GM19324 (cell line): ENCODE measurements at regions not wholly inside any gene's neighbourhood (a gene's known extent, or its start where the extent isn't known, plus 50 kb on each side); places are given as distances from the start of the nearest gene placed in this dataset.

Experiments used
- ATAC-seq: cut with Tn5 transposase; IDR thresholded peaks from one replicate; pipeline ENCODE4 v1.9.1; 2021; ENCODE audit warnings: mild to moderate bottlenecking, moderate library complexity; ENCODE audit not compliant: unreplicated experiment, low FRiP score

DNA sequence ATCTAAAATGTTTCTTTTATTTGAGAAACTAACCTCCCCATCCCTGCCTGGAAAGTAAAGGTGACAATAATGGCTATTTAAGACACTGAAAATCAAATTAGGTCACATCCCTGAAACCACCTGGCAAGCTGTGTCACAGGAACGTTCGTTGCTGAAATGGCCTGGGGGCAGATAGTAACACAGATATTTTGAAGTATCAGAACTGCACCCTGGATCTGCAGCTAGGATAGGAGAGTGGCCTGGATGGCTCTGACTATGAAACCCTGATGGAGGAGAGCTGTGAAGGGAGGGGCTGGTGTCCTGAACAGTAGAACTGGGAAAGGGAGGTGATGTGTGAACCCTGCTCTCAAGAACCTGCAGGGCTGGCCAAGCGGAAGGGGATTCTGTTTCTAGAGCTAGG lies 648.3 kb upstream of the CFAP20DC start:
- no peak for ATAC-seq

DNA sequence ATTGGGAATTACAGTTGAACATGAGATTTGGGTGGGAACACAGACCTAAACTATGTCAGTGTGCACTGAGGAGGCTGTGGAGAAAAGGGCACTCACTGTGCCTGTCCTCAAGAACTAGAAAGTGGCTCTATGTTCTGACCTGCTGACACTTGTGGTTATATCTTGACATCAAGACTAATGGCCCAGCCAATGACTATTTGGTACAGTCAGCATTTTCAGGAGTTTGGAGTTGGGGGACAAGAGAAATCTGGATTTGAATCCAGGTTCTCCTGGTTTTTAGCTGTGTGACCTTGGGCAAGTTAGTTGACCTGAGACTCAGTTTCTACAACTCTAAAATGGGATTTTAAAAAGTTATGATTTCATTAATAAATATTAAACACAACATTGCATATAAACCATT lies 647.0 kb upstream of the CFAP20DC start:
- ATAC-seq: no peak

DNA sequence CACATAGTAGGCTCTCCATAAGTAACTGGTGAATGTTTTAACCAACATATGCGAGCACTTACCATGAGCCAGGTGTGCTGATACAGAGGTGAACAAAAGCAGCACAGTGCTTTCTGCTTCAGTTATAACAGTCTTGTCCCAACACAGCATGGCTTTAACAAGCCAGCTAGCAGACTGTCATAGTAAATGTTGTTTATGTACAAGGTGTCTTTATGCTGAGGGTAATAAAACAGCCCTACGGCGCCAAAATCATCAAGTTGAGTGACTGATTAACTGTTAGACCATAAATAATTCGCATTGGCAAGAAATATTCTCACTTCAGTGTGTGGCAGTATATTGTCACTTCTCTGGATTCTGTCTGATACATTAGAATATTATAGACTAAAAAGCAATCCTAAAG lies 646.0 kb upstream of the CFAP20DC start:
- ATAC-seq: no peak

DNA sequence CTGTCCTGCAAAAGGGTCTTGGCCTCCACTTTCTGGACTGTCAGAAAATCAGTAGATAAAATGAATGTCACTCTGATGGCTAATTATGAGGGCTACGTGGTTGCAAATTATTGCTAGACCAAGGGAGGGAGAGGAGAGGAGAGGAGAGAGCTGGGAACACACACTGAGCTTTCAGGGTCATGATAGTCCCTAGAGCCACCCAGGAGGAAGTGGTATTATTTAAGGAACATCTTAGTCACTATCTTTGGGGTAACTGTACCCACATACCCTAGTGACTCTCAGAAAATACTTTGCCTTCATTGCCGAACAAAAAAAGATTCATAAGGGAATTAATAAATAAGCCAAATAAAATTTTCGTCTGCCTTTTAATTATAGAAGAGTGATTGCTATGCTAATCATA lies 642.3 kb upstream of the CFAP20DC start:
- no peak for ATAC-seq

DNA sequence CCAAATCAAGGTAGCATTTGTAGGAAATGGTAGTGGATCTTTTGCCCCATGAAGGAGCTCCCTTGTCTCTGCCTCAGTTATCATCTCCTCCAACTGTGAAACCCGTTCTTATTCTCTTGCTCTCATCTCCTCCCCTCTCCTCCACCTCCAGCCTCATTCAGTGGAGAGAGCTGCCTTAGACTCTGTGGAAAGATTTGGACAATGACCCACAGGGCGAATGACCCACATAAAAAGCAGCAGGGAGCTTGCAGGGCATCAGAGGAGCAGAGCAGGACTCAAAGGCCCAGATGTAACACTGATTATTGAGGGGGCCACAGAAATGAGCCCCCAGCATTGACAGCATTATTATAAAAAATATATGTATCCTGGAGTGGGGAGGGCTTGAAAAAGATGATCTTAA lies 641.1 kb upstream of the CFAP20DC start:
- no peak for ATAC-seq

DNA sequence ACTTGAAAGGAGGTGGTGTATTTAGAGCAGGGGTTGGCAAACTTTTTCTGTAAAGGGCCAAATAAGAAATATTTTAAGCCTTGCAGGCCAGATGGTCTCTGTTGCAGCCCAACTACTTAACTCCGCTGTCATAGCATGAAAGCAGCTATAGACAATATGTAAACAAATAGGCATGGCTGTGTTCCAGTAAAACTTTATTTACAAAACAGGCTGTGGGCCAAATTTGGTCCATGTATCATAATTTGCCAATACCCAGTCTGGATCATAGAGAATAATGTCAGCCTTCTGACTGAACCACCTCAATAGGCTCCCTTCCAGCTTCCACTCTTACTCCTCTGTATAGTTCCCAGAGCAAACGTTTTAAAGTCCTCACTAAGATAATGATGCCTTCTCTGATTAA lies 638.8 kb upstream of the CFAP20DC start:
- ATAC-seq: no peak

DNA sequence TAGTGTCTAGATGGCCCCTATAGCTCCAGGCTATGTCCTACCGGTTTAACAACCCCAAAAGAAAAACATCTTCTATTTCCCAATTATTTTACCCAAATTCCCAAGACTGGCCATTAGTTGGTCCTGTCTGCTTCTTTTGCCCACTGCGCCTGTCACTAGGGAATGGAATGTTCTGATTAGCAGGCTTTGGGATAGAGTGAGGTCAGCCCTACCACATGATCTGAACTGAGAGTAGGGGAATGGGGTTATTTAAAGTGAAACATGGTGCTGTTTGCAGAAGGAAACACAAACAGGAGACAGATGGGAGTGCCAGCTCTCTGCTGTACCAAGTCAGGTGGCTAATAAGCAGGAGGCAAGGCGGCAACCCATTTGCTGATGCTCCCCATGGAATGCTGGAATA lies 635.6 kb upstream of the CFAP20DC start:
- no peak for ATAC-seq

DNA sequence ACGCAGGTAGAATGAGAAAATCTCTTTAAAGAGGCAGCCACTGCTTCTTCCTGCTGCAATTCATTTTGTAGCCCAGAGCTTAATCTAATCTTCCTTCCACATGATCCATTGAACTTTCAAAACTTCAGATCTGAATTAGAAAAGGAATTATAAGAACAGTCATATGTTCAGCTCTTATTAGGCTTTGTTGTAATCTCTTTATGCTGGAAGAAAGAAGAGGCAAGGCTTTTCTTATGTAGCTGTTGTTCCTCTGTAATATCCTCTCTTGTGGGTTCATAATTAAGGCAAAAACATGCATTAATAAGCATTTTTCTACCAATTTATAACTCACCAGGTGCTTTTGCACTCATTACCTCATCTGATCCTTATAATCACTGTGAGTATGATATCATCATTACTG lies 634.9 kb upstream of the CFAP20DC start:
- no peak for ATAC-seq

DNA sequence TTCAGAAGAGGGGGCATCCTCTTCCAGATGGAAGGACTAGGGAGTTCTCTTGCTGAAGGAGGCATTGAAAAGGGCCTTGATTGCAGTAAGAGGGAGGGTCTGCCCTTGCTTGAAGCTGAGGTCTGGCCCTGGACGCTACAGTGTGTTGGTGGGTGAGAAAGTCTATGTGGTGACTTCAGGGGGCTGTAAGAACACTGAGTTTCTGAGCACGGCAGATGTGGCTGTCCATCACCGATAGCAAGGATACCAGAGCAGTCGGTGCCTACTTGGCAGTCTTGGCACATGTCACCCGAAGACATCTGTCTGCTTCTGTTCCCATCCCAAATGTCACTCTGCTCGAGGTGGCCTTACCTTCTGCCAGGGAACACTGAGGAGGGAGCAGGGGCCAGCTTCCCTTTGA lies 631.1 kb upstream of the CFAP20DC start:
- no peak for ATAC-seq

DNA sequence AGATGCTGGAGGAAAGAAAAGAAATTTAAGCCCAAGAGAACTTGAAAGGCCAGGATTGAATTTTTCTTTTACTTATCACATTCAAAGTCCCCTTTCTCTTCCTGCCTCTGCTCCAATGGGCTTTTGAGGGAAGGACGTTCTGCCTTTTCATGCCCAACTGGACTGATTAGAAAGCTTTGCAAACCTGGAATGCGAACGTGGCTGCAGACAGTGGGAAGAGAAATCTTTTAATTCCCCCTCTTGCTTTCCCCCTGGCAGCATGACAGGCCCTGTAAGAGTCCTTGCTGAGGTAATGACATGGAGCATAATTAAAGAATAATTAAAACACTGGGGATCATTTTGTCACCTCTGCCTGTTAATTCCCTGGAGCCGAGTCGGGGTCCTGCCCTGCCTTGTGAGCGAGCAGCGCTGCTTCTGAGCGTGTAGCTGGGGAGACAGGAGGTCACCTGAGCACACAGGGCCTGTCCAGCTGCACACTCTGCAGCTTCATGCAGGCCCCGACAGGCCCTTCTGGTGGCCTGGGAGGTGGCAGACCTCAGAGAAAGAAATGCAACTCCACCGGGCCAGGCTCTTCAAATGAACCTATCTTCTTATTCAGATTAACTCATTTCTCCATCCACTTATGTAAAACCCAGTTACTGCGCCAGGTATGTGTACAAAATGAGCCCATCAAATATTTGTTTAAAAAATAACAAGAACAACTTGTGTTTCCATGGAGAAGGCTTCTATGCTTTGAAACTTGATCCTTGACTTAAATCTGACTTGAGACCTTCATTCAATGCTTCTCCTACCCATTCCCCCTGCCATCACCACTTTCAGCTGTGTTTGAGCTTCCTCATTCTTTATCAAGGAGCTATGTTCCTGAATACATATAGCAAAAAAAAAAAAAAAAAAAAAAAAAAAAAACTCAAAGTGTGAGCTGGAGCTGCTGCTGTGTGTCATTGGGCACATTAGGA lies 628.2 kb upstream of the CFAP20DC start:
- no peak for ATAC-seq

DNA sequence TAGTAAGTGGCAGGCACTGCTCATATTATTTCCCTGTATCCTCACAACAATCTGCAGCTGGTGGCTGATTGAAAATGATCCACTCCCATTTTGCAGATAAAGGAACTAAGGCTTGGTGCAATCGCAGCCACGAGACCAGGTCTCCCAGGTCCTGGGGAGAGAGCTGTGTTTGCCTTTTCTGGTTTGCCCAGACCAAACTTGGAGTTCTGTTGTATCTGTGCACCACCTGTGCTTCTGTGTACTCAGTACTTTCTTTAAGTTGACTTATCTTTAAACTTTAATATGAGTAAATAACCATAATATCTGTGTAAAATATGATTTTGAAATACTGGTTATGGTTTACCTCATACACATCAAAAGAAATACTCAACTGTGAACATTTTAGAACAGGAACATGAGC lies 625.7 kb upstream of the CFAP20DC start:
- ATAC-seq: no peak

DNA sequence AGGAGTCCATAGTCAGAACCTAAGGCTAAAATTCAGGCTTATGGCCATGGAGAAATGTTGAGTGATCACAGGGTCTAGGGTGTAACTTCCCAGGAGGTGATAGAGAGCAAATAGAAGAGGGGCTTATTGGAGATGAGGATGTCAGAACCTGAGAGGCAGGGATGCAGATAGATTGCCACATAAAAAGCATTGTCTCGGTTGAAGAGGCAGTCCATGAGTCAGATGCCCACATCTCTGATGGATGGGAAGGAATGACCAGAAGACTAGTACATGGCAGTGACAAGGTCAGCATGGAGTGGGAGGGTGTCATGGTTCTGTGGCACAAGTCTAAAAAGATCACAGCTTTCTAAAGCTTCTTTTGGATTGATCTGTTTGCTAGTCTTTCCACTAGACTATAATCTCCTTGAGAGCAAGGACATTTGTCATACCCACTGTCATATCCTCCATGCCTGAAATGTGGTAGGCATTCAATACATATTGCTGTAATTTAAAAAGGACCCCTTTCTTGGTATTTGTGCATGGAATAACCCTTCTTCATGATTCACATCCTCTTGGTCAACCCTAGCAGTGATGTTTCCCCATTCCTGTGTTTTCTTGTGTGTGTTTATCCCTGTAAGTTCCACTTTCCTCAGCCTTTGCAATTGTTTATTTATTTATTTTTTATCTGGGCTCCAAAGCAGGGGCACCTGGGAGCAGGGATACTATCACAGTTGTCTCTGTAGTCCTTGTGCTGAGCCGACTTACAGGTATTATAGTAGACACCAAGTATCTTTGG lies 613.4 kb upstream of the CFAP20DC start:
- ATAC-seq: no peak

DNA sequence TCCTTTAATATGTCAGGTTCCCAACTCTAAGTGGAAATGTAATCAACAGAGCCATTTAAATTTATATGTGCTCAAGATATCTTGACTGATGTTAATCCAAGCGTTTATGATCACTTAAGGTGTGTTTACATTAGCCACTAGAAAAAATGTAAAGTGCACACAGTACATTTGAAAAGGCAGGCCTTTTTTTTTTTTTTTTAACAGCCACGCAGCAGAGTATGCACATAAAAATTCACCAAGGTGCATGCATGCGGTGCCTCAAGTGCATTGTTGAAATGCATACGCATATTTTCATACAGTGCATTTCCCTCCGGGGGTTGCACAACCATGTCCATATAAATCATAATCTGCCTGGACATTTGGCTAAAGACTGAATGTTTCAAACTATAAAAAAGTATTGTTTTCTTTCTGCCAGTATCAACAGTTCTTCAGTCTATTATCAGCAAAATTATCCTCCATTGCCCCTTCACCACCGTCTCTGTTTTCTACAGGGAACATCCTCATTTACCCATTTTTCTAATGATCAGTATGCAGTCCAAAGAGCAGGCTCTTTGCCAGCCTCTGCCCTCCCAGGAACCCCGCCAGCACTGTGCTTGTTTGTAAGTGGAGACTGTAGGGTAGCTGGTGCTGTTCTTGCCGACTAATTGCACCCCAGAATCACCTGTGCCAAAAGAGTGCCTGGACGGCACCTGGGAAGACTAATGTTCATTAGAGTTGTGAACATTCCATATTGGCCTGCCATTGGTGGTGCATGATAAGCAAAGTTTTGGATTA lies 611.2 kb upstream of the CFAP20DC start:
- ATAC-seq: no peak

DNA sequence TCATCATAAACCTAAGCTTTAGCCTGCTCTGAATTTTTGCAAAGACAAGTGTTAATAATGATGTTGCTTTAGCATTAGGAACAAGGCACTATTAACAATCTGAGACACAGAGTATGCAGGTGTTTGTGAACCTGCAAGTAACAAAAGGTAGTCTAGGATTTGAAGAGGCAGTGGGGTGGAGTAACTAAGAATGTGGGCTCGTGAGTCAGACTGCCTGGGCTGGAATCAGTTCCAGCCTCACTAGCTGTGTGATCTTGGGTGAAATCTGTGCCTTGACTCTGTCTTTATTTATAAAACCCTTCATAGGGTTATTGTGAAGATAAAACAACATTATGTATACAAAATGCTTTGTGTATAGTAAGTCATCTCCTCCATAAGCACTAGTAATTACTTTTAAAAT lies 610.6 kb upstream of the CFAP20DC start:
- no peak for ATAC-seq

DNA sequence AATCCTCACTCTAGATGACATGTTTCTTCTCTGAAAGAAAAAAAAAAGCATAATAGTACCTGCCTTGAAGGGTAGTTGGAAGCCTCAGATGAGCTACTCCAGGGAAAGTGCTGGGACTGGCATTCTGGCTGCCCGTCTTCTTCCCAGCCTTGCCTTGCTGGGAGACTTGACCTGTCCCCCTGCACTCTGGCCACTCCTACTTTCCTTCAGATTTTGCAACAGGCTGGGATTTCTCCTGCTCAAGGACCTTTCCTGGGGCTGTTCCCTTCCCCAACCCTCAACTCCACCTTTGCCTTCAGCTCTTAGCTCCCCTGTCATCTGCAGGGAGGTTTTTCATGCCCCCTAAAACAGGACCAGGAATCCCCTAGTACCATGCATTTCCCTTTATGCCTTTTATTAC lies 609.9 kb upstream of the CFAP20DC start:
- ATAC-seq: no peak

DNA sequence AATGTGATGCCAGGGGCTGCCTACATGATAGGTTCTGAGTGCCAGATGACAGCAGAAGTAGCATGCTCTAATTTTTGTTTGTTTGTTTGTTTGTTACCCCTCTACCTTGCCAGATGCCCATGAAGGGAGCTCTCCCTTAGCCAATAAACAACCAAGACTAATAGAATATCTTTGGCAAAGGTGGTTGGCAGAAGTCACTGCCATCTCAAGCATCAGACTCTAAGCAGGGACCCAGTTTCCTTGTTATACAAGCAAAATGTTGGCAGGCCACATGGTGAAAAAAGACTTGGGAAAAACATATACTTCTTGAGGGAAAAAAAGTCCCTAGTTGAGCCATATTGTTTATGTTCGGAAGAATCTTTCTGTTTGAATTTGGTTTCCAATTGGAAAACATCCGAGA lies 609.0 kb upstream of the CFAP20DC start:
- ATAC-seq: no peak

DNA sequence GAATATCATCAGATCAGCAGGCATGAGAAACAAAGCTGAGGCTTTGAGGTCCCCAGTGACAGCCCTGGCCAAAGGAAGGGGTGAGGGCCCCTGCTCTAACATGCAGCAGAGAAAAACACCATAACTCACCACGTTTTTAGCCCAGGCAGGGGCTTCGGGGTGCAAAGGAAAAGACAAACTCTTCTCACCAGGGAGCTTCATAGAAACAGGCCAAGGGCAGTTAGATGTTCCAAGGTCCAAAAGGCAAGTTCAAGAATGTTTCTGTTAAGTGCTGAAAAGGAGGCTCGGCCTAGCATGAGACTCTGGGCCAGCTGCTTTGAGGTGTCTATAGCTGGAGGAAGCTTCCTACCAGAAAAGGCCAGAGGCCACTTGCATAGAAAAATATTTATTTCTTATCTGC lies 608.4 kb upstream of the CFAP20DC start:
- ATAC-seq: no peak

DNA sequence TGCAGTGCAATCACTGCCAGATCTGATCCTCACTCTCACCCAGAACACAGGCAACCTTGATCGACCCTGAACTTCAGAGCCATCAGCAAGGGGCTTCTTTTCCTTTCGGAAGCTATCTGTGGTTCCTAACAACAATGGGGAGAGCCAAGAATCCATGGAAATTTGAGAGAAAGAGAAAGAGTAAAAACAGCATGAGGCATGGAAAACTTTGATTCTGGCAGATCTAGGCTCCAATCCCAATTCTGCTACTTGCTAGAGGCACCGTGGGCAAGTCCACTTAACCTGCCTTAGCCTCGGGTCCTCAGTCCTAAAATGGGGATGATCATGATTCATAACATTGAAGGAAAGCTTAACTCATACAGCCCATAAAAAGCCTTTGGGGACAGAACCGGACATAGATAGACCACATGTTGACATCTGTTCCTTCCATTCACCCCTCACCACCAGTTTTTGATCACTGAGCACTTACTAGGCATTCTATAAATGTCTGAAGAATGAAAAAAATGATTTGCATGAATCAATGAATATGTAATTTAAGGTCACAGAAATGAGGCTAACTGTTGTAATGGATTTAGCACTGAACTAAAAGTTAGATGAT lies 605.7 kb upstream of the CFAP20DC start:
- no peak for ATAC-seq

DNA sequence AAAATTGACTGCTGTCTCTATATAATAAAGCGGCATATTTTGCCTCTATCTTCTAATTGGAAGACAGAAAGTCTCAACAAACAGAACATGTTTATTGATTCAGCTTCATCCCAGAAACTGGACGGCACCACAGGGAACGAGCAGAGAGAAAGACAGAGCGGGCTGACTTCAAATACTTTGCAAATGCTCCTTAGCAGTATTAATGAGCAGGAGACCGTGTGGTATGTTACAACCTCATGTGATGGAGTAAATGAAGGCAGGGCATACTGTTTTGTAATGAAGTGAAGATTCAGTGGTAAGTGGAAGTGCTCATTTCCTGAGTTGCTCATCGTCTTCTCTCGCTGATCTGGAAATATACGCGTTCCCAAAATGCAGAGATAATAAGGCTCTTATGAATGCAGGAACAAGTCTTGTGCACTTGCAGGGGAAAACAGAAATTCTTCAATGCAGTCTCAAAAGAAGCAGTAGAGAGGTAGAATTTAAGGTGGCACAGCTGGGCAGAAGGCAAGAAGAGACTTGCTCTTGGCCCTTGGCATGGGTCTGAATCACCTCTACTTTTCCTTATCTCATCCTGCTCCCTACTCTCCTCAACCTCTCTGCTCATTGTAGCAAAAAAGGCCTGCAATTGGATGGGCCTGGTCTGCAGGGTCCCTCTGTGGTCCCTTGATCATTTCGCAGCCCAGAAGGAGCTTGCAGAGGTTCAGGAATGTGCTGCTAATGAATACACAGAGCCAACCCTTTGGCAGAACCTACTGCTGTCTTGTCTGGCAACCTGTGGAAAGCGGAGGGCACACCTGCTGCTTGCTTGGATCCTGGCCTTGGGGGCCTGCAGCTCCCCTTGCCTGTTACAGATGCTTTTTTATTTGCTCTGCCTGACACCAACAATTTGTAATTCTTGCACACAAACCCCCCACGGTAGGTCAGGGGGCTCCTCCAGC lies 604.9 kb upstream of the CFAP20DC start:
- ATAC-seq: no peak

DNA sequence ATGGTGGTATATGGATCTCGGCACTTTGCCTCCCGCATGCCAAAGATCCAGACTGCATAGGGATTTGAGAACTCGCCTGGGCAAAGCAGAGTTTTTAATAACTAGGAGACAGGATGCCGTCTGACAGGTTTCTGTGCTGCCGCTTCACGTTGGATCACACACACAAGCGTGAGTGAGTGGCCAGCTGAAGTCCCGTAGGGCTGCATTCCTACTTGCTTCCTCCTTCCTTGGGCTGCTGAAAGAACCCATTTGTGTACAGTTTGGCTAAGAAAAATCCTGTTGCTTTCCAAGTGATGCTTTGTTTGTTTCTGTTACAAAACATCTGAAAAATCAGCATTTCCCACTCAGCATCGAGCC lies 604.3 kb upstream of the CFAP20DC start:
- ATAC-seq: no peak
